Mucosa of gallbladder (tissue), 1 donor: ENCODE measurements at regions not wholly inside any gene's neighbourhood (a gene's known extent, or its start where the extent isn't known, plus 50 kb on each side); places are given as distances from the start of the nearest gene placed in this dataset.
A peak's percentile ranks its signal among the peaks of the same experiment; 100 is the strongest.
"Not testable (repeated sequence)": the region's sequence is repeated elsewhere in the genome, so short reads cannot be mapped to it uniquely, and the experiment has no call there.

ENCODE experiments used
- DNase-seq: peaks from one replicate; pipeline ENCODE4 v3.0.0-alpha.2; 2020; ENCODE audit warnings: low spot score
- donor health status: DM: no; HTN: no; CAD: no.

- DNase-seq = no peak
Measured at GRCh38 chr15:96582473-96582872, 252.0 kb downstream of the NR2F2 start.

- no peak for DNase-seq
Measured at GRCh38 chr15:96583671-96584070, 253.2 kb downstream of the NR2F2 start.

- no peak for DNase-seq
Measured at GRCh38 chr15:96585484-96586386, 255.2 kb downstream of the NR2F2 start.

- no peak for DNase-seq
Measured at GRCh38 chr15:96586901-96587300, 256.4 kb downstream of the NR2F2 start.

- no peak for DNase-seq
Measured at GRCh38 chr15:96589864-96590263, 259.4 kb downstream of the NR2F2 start.

- no peak for DNase-seq
Measured at GRCh38 chr15:96593735-96594134, 263.2 kb downstream of the NR2F2 start.

GRCh38 chr15:96595951-96596350 lies 265.5 kb downstream of the NR2F2 start:
- no peak for DNase-seq

- no peak for DNase-seq
Measured at GRCh38 chr15:96598514-96598913, 268.0 kb downstream of the NR2F2 start.

GRCh38 chr15:96599268-96599667 lies 268.8 kb downstream of the NR2F2 start:
- no peak for DNase-seq

GRCh38 chr15:96600350-96600749 lies 269.9 kb downstream of the NR2F2 start:
- DNase-seq = no peak

- no peak for DNase-seq
Measured at GRCh38 chr15:96606617-96607016, 276.1 kb downstream of the NR2F2 start.

GRCh38 chr15:96610757-96611156 lies 280.3 kb downstream of the NR2F2 start:
- no peak for DNase-seq

GRCh38 chr15:96612917-96613316 lies 282.4 kb downstream of the NR2F2 start:
- no peak for DNase-seq

- DNase-seq = no peak
Measured at GRCh38 chr15:96619174-96619573, 288.7 kb downstream of the NR2F2 start.

GRCh38 chr15:96622714-96623113 lies 292.2 kb downstream of the NR2F2 start:
- DNase-seq = no peak

GRCh38 chr15:96625256-96625655 lies 294.8 kb downstream of the NR2F2 start:
- DNase-seq = no peak

GRCh38 chr15:96627031-96627568 lies 296.6 kb downstream of the NR2F2 start:
- no peak for DNase-seq

- DNase-seq = peak; percentile 12
Measured at GRCh38 chr15:96629511-96629910, 299.0 kb downstream of the NR2F2 start.

- no peak for DNase-seq
Measured at GRCh38 chr15:96638793-96639192, 308.3 kb downstream of the NR2F2 start.

GRCh38 chr15:96645796-96646195 lies 315.3 kb downstream of the NR2F2 start:
- no peak for DNase-seq

- no peak for DNase-seq
Measured at GRCh38 chr15:96648866-96649265, 318.4 kb downstream of the NR2F2 start.

GRCh38 chr15:96657096-96657495 lies 326.6 kb downstream of the NR2F2 start:
- no peak for DNase-seq

GRCh38 chr15:96666979-96667378 lies 336.5 kb downstream of the NR2F2 start:
- DNase-seq = not testable (repeated sequence)
